Activated naive CD4-positive, alpha-beta T cell treated with anti-CD3 and anti-CD28 coated beads for 36 hours (primary cell): ENCODE measurements at regions not wholly inside any gene's neighbourhood (a gene's known extent, or its start where the extent isn't known, plus 50 kb on each side); places are given as distances from the start of the nearest gene placed in this dataset.
"Not testable (repeated sequence)": the region's sequence is repeated elsewhere in the genome, so short reads cannot be mapped to it uniquely, and the experiment has no call there.

Experiments
- CTCF ChIA-PET: fragments of 350-600 bp; sonication (Branson Sonifier 250); formaldehyde crosslinking; loops from one replicate; lab custom pipeline; 2021; ENCODE audit warnings: antibody characterized with exemption; lab: Charles Lee
- DNase-seq: peaks from one replicate; pipeline ENCODE4 v3.0.0-alpha.2; 2020
- H3K27ac Mint-ChIP-seq: one replicate; pipeline ENCODE4 v1.8.0; 2021; ENCODE audit warnings: mild to moderate bottlenecking, mixed read lengths
- H3K27me3 Mint-ChIP-seq: one replicate; pipeline ENCODE4 v1.8.0; 2021; ENCODE audit warnings: low read depth, mixed read lengths
- H3K36me3 Mint-ChIP-seq: one replicate; pipeline ENCODE4 v1.8.0; 2021; ENCODE audit warnings: low read depth, mixed read lengths
- H3K4me1 Mint-ChIP-seq: one replicate; pipeline ENCODE4 v1.8.0; 2021; ENCODE audit warnings: low read depth, mixed read lengths
- H3K4me3 Mint-ChIP-seq: one replicate; pipeline ENCODE4 v1.8.0; 2021; ENCODE audit warnings: mild to moderate bottlenecking, moderate library complexity, mixed read lengths
- H3K9me3 Mint-ChIP-seq: one replicate; pipeline ENCODE4 v1.8.0; 2021; ENCODE audit warnings: mixed read lengths
- intact Hi-C: fragments of 100-400 bp; cut with micrococcal nuclease; formaldehyde crosslinking; loops from one replicate; pipeline ENCODE4 v1.15.1; 2023

GRCh38 chr6:14553515-14553914 lies 435.9 kb downstream of the CD83 start:
- no peak for DNase-seq
- intact Hi-C loops, result no loop called here
- Mint-ChIP-seq H3K27ac (no peak overlapping the region), H3K4me3 (no peak overlapping the region), H3K27me3 (no peaks in the 10 kb centered on the region), H3K4me1 (no peaks in the 10 kb centered on the region), H3K9me3 (no peaks in the 10 kb centered on the region), H3K36me3 (no peaks in the 10 kb centered on the region)
- CTCF ChIA-PET, result no interaction called here

GRCh38 chr6:14555804-14556203 lies 438.2 kb downstream of the CD83 start:
- DNase-seq, result no peak
- Mint-ChIP-seq H3K9me3 (no peaks in the 10 kb centered on the region), H3K4me3 (no peak overlapping the region), H3K4me1 (no peaks in the 10 kb centered on the region), H3K27me3 (no peaks in the 10 kb centered on the region), H3K36me3 (no peaks in the 10 kb centered on the region), H3K27ac (no peak overlapping the region)
- intact Hi-C loops, result no loop called here
- CTCF ChIA-PET, result interaction anchor here (0.6 kb wide), 1 partner anchor 32 kb away, joined by 4 read pairs; no protein-coding TSS in a partner anchor

GRCh38 chr6:14559746-14560536 lies 442.4 kb downstream of the CD83 start:
- H3K9me3 Mint-ChIP-seq, result peaks cover 3% of the 10 kb centered on the region
- CTCF ChIA-PET, result no interaction called here
- intact Hi-C loops, result no loop called here

GRCh38 chr6:14561563-14561962 lies 444.0 kb downstream of the CD83 start:
- H3K36me3 Mint-ChIP-seq, DNase-seq, H3K9me3 Mint-ChIP-seq, H3K27me3 Mint-ChIP-seq, H3K4me3 Mint-ChIP-seq, H3K27ac Mint-ChIP-seq, H3K4me1 Mint-ChIP-seq, intact Hi-C loops, CTCF ChIA-PET: not testable (repeated sequence)

More at GRCh38 chr6:14559746-14560536, 442.4 kb downstream of the CD83 start:
- no peaks in the 10 kb centered on the region for H3K27me3 Mint-ChIP-seq
- no peaks in the 10 kb centered on the region for H3K36me3 Mint-ChIP-seq
- H3K4me3 Mint-ChIP-seq, result no peak overlapping the region
- H3K4me1 Mint-ChIP-seq, result no peaks in the 10 kb centered on the region
- no peak for DNase-seq
- no peak overlapping the region for H3K27ac Mint-ChIP-seq

GRCh38 chr6:14567842-14568241 lies 450.3 kb downstream of the CD83 start:
- Mint-ChIP-seq H3K4me1 (no peaks in the 10 kb centered on the region), H3K36me3 (no peaks in the 10 kb centered on the region), H3K27ac (no peak overlapping the region), H3K9me3 (no peaks in the 10 kb centered on the region), H3K27me3 (no peaks in the 10 kb centered on the region), H3K4me3 (no peak overlapping the region)
- CTCF ChIA-PET, result no interaction called here
- intact Hi-C loops, result no loop called here
- no peak for DNase-seq

- CTCF ChIA-PET, result no interaction called here
- Mint-ChIP-seq H3K4me3 (no peak overlapping the region), H3K9me3 (no peaks in the 10 kb centered on the region), H3K27ac (no peak overlapping the region), H3K4me1 (no peaks in the 10 kb centered on the region), H3K27me3 (no peaks in the 10 kb centered on the region), H3K36me3 (no peaks in the 10 kb centered on the region)
- intact Hi-C loops, result no loop called here
- no peak for DNase-seq
Measured at GRCh38 chr6:14569394-14569793, 451.8 kb downstream of the CD83 start.

- intact Hi-C loops, H3K4me1 Mint-ChIP-seq, CTCF ChIA-PET, H3K9me3 Mint-ChIP-seq, H3K4me3 Mint-ChIP-seq, DNase-seq, H3K27ac Mint-ChIP-seq, H3K27me3 Mint-ChIP-seq, H3K36me3 Mint-ChIP-seq: not testable (repeated sequence)
Measured at GRCh38 chr6:14569874-14570273, 452.3 kb downstream of the CD83 start.

GRCh38 chr6:14571001-14571400 lies 453.4 kb downstream of the CD83 start:
- Mint-ChIP-seq H3K27ac (no peak overlapping the region), H3K27me3 (no peaks in the 10 kb centered on the region), H3K4me1 (no peaks in the 10 kb centered on the region), H3K9me3 (peaks cover 1% of the 10 kb centered on the region), H3K4me3 (no peak overlapping the region), H3K36me3 (no peaks in the 10 kb centered on the region)
- intact Hi-C loops, result no loop called here
- no peak for DNase-seq
- CTCF ChIA-PET, result no interaction called here

- Mint-ChIP-seq H3K27ac (no peak overlapping the region), H3K4me1 (no peaks in the 10 kb centered on the region)
- CTCF ChIA-PET, result no interaction called here
Measured at GRCh38 chr6:14571746-14572145, 454.2 kb downstream of the CD83 start.

GRCh38 chr6:14573267-14573666 lies 455.7 kb downstream of the CD83 start:
- no peaks in the 10 kb centered on the region for H3K27me3 Mint-ChIP-seq
- intact Hi-C loops, result no loop called here
- H3K36me3 Mint-ChIP-seq, result no peaks in the 10 kb centered on the region
- H3K4me3 Mint-ChIP-seq, result no peak overlapping the region
- CTCF ChIA-PET, result no interaction called here
- H3K27ac Mint-ChIP-seq, result no peak overlapping the region
- H3K4me1 Mint-ChIP-seq, result no peaks in the 10 kb centered on the region
- peaks cover 4% of the 10 kb centered on the region for H3K9me3 Mint-ChIP-seq
- DNase-seq, result no peak

More at GRCh38 chr6:14571746-14572145, 454.2 kb downstream of the CD83 start:
- no peak overlapping the region for H3K4me3 Mint-ChIP-seq
- no peaks in the 10 kb centered on the region for H3K27me3 Mint-ChIP-seq
- H3K9me3 Mint-ChIP-seq, result peaks cover 4% of the 10 kb centered on the region
- intact Hi-C loops, result no loop called here
- no peak for DNase-seq
- H3K36me3 Mint-ChIP-seq, result no peaks in the 10 kb centered on the region

- Mint-ChIP-seq H3K9me3 (peaks cover 4% of the 10 kb centered on the region), H3K4me3 (no peak overlapping the region), H3K27me3 (no peaks in the 10 kb centered on the region), H3K4me1 (no peaks in the 10 kb centered on the region), H3K36me3 (no peaks in the 10 kb centered on the region), H3K27ac (no peak overlapping the region)
- no peak for DNase-seq
- intact Hi-C loops, result no loop called here
- CTCF ChIA-PET, result no interaction called here
Measured at GRCh38 chr6:14573703-14574290, 456.2 kb downstream of the CD83 start.

GRCh38 chr6:14575961-14576360 lies 458.4 kb downstream of the CD83 start:
- intact Hi-C loops, result no loop called here
- H3K4me1 Mint-ChIP-seq, result no peaks in the 10 kb centered on the region
- no peaks in the 10 kb centered on the region for H3K27me3 Mint-ChIP-seq
- H3K27ac Mint-ChIP-seq, result no peak overlapping the region
- H3K36me3 Mint-ChIP-seq, result no peaks in the 10 kb centered on the region
- no peak for DNase-seq
- no peak overlapping the region for H3K4me3 Mint-ChIP-seq
- peaks cover 4% of the 10 kb centered on the region for H3K9me3 Mint-ChIP-seq
- CTCF ChIA-PET, result no interaction called here

GRCh38 chr6:14578994-14579393 lies 461.4 kb downstream of the CD83 start:
- DNase-seq, result no peak
- intact Hi-C loops, result no loop called here
- CTCF ChIA-PET, result no interaction called here
- Mint-ChIP-seq H3K36me3 (no peaks in the 10 kb centered on the region), H3K4me3 (no peak overlapping the region), H3K27ac (no peak overlapping the region), H3K27me3 (no peaks in the 10 kb centered on the region), H3K9me3 (peaks cover 4% of the 10 kb centered on the region), H3K4me1 (no peaks in the 10 kb centered on the region)
